Neutrophil (primary cell): ENCODE measurements at regions not wholly inside any gene's neighbourhood (a gene's known extent, or its start where the extent isn't known, plus 50 kb on each side); places are given as distances from the start of the nearest gene placed in this dataset.

Experiments
- H3K27ac ChIP-seq: fragments of 200-600 bp; sonication (generic); 2 replicates; pipeline ENCODE4 v1.5.1; 2016; ENCODE audit warnings: mild to moderate bottlenecking, moderate library complexity
- H3K27me3 ChIP-seq: fragments of 200-600 bp; sonication (generic); 2 replicates; pipeline ENCODE4 v1.6.0; 2016; ENCODE audit warnings: mild to moderate bottlenecking
- H3K36me3 ChIP-seq: fragments of 200-600 bp; sonication (generic); 2 replicates; pipeline ENCODE4 v1.5.1; 2017
- H3K4me1 ChIP-seq, 2 experiments: fragments of 200-600 bp in 1 of 2; sonication (generic) in 1 of 2; 1 replicate in 1 of 2; 2 replicates in 1 of 2; pipeline versions ENCODE4 v1.5.1 to v1.6.1; 2013 to 2016; ENCODE audit warnings: low read depth in 1 of 2, low read length in 1 of 2, mild to moderate bottlenecking in 1 of 2, moderate library complexity in 1 of 2; ENCODE audit not compliant: control insufficient read depth in 1 of 2, insufficient read depth in 1 of 2
- H3K4me3 ChIP-seq, 2 experiments: fragments of 200-600 bp in 1 of 2; sonication (generic) in 1 of 2; 1 replicate in 1 of 2; 2 replicates in 1 of 2; pipeline ENCODE4 v1.5.1; 2013 to 2016; ENCODE audit warnings: low read depth in 1 of 2, low read length in 1 of 2, mild to moderate bottlenecking in 1 of 2, moderate library complexity in 1 of 2
- H3K9me3 ChIP-seq: fragments of 200-600 bp; sonication (generic); 2 replicates; pipeline ENCODE4 v1.5.1; 2016
- CTCF ChIP-seq: fragments of 200-600 bp; sonication (generic); IDR thresholded peaks from 2 replicates; pipeline ENCODE4 v1.5.1; 2016; ENCODE audit warnings: antibody characterized with exemption

- no peaks in the 10 kb centered on the region for H3K27me3 ChIP-seq
- TF ChIP-seq CTCF = no peak
- H3K4me1 ChIP-seq = no peaks in the 10 kb centered on the region
- H3K27ac ChIP-seq = no peak overlapping the region
- H3K36me3 ChIP-seq = no peaks in the 10 kb centered on the region
- no peak overlapping the region for H3K4me3 ChIP-seq
- H3K9me3 ChIP-seq = no peaks in the 10 kb centered on the region
Observed at GRCh38 chr17:13879961-13880466, 189.3 kb upstream of the COX10 start.

GRCh38 chr17:13883659-13884058, 185.6 kb upstream of the COX10 start:
- no peak overlapping the region for H3K27ac ChIP-seq
- H3K4me3 ChIP-seq = no peak overlapping the region
- H3K36me3 ChIP-seq = no peaks in the 10 kb centered on the region
- H3K4me1 ChIP-seq = no peaks in the 10 kb centered on the region
- H3K27me3 ChIP-seq = no peaks in the 10 kb centered on the region
- H3K9me3 ChIP-seq = no peaks in the 10 kb centered on the region
- TF ChIP-seq CTCF = no peak

- no peak overlapping the region for H3K27ac ChIP-seq
- H3K4me3 ChIP-seq = no peak overlapping the region
- H3K9me3 ChIP-seq = no peaks in the 10 kb centered on the region
- H3K36me3 ChIP-seq = no peaks in the 10 kb centered on the region
- TF ChIP-seq CTCF = no peak
- no peaks in the 10 kb centered on the region for H3K27me3 ChIP-seq
- no peaks in the 10 kb centered on the region for H3K4me1 ChIP-seq
Observed at GRCh38 chr17:13884347-13884746, 185.0 kb upstream of the COX10 start.

GRCh38 chr17:13885550-13885949, 183.8 kb upstream of the COX10 start:
- no peaks in the 10 kb centered on the region for H3K4me1 ChIP-seq
- H3K36me3 ChIP-seq = no peaks in the 10 kb centered on the region
- H3K4me3 ChIP-seq = no peak overlapping the region
- no peak overlapping the region for H3K27ac ChIP-seq
- TF ChIP-seq CTCF = no peak
- H3K27me3 ChIP-seq = no peaks in the 10 kb centered on the region
- H3K9me3 ChIP-seq = no peaks in the 10 kb centered on the region

GRCh38 chr17:13885953-13886889, 183.1 kb upstream of the COX10 start:
- Histone ChIP-seq H3K4me3 (no peak overlapping the region), H3K4me1 (no peaks in the 10 kb centered on the region), H3K36me3 (no peaks in the 10 kb centered on the region), H3K27ac (no peak overlapping the region), H3K27me3 (no peaks in the 10 kb centered on the region), H3K9me3 (no peaks in the 10 kb centered on the region)
- no peak for TF ChIP-seq CTCF
